Kasumi-1 (cell line): ENCODE measurements at regions not wholly inside any gene's neighbourhood (a gene's known extent, or its start where the extent isn't known, plus 50 kb on each side); places are given as distances from the start of the nearest gene placed in this dataset.

Source experiments
- DNase-seq, 2 experiments: peaks; one replicate each; lab custom pipeline; 2025; lab: John Stamatoyannopoulos, UW

DNA sequence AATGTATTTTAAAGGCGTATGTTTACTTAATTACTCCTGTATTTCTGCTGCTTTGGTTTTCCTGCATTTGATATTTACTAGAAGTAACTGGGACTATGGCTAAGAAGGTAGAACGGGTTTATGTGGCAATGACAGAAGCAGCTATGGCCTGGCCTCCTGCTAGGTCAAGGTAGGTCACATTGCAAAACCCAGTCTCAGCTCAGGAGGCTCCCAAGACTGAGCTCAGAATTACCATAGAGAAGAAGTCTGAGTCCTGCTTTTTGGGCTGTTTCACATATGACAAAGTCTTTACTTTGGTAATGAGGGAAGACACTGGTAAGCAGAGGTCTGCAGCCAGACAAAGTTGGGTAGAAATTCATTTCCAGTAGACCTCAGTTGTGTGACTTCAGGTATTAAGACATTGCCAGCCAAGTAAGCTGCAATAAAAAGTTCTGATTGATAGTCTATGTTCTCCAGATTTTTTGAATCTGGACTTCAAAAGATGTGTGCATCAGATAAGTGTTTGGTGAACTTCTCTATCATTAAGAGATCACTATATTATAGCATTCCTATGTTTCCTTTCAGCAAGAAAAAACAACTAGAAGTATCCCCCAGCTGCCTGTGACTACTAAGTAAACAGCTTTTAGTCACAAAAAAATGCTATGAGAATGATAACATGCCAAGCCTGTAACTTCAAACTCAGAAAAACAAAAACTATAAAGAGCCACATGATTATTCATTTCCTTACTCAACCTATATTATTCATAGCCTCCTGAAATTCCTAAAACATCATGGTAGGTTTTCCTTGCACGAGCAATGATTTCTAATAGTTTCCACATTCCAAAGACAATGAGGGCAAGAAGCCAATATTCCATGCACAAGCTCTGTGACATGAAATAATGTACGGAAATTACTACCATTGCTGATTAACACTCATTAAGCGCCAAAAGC is 312.3 kb downstream of the HAO1 start:
- DNase-seq = no peak

DNA sequence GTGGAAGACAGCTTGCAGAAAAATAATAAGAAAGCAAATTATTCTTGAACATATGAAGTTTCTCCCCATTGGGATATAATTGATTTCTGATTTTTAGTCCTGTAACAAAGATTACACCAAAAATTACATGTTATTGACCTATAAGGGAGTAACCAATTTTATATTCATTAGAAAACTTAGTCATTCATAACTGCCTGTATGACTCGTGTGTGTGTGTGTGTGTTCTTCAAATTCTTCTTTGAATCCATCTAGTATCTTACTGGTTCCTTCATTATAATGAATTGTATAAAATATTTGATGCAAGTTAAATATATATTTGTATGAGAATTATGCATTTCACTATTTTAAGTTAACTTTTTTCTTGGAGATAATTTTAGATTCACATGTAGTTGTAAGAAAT is 310.4 kb downstream of the HAO1 start:
- DNase-seq = no peak

DNA sequence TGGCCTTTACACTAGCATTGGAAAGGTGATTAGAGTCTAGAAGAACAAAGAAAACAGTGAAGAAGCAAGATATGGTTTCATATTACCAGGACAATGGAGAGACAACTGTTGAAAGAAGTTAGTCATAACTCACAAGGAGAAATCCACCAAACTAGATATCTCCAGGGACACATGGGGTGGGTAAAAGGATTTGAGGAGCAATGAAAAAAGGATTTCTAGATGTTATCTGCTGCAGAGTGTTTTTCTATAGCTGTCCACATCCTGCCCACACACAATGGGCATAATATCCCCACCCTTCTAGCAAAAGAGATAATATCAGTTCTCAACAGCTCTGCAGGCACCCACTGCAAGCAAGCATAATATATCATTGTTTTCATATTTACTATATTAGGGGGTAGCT is 303.1 kb downstream of the HAO1 start:
- DNase-seq = no peak

DNA sequence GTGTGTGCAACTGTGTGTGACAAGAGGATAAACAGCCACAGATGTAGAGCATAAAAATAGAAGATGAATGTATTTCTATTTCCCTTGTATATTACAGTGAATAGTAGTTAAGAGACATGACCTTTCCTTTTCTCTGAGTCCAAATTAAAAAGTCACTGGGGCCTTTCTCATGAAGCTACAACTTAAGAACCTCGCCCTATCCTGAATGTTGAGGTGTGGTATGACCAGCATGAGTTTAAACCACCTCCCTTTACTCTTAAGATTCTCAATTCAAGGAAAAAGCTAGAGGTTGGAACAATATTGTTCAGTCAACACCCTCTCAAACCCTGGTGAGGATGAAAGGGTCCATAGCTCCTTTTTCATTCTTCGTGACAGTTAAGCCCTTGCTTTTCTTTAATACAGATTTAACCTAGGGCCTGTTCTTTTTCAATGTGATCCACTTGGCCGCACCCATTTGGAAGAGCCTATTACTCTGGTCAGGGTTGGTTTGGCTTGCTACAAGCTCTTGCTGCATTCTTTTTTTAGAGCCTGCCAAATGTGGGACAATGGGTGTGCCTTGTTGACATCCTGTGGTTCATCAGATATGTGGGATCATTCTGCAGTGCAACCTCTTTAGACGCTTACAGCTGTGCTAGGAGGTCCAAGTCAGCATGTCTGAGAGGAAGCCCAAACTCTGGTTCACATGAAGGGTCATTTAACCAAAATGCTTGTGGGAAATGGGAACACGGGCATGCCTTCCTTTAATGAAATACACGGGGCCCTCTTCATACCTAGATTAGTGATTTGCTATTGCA is 290.0 kb downstream of the HAO1 start:
- DNase-seq = no peak

DNA sequence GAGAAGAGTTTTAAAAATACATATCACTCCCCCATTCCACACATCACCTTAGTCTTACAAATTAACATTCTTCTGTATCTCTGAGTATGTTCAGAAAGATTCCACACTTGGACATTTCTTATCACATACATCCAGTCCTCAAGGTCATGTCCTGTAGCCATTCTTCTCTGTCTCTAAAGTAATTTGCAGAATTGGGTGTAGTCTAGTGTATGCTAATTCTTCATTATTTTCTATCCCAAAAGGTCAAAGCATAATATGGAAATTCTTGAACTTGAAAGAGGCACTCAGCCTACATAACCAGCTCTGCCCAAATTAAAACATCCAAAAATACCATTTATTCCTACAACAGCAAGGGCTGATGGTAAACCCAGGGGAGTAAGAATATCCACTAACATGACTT is 286.0 kb downstream of the HAO1 start:
- no peak for DNase-seq

DNA sequence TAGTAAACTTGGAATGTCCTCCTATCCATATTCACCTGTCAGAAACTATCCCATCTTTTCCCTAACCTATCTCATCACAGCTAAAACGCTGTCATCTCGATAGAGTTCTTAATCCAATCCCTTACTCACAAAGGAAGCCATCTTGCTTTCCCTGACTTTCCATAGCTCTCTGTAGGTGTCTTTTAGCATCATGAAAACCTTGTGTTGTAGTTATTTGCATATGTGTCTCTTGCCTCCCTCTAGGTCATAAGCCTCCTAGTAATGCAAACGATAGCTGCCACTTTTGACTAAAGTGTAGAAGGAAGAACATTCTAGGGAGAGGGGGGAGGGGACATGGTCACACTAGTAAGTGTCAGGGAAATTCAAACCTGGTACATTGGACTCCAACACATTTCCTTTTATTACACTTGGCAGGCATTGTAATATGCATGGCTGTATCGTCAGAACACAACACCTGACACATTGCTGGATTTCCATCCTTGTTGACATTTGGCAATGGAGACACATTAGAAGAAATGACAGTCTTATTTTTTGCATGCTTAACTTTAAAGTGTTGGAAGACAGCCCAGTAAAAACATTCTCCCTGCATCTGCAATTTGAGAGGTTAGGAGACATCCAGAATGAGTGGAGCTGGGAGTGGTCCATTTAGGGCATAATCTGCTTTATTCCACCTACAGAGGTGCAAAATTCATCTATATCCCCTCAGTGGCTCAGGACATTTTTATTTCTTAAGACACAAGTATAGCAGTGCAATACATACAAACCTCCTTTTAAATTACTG is 283.4 kb downstream of the HAO1 start:
- no peak for DNase-seq

DNA sequence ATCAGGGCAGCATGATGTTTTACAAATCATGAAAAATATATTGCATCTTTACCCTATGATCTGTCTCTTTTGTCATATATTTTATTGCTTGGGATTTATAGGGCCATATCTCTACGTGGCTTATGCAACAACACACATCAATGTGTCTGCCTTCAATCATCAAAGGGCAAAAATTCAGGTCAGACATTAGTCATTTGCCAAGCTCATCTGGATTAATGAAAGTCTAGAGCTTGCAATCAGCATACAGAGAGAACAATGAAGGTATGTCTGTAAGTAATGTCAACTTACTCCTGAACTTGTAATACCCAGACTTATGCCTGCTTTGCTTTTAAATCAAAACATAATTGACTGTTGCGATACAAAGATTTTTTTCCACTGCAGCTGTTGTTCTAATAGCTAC is 282.7 kb downstream of the HAO1 start:
- DNase-seq = no peak

DNA sequence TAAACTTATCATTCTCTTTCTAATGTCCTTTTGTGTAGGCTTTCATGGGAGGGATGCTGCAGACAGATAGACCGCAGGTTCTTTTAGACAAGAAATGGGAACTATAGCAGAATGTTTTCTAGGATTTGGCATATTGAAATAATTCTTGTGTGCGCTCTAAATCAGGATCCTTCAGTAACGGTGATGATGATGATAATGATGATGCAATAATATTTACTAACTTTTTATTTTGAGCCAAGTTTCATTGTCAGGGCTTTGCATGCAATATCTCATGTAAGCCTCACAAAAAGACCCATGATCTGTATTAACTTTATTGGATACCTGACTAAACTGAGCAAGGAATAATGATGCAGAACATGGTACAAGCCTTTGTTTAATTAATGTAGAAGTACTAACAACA is 280.1 kb downstream of the HAO1 start:
- DNase-seq = no peak

DNA sequence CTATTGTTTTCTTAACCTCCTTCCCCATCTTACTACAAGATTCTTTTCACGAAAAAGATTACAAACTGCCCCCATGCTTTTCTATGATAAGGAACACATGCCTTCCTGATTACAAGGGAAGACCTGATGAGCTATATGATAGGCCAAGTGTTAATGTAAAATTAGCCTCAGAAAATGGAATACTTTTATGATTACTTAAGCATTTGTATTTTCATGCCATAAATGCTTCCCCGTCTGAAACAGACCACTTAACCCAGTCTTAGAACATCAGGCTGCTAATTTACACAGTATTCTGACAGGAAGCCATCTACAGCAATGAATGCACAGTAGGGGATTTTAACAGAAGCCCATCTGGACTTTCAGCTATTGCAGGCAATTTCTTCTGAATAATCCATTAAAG is 274.9 kb downstream of the HAO1 start:
- DNase-seq = no peak

DNA sequence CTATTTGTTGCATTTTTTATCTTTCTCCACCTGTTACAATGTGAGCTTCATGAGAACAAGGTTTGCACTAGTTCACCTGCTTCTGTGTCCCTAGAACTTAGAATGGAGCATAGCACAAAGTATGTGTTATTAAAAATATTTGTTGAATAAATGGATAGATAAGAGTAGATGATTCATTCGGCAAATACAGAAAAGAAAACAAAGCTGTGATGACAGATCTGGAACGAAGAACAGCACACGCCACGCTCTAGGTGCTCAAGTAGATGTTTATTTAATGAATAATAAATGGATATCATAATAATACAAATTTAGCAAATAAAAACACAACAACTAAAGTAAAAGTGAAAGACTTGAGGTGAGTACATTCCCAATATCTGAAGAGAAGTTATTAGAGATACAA is 273.1 kb downstream of the HAO1 start:
- DNase-seq = no peak

DNA sequence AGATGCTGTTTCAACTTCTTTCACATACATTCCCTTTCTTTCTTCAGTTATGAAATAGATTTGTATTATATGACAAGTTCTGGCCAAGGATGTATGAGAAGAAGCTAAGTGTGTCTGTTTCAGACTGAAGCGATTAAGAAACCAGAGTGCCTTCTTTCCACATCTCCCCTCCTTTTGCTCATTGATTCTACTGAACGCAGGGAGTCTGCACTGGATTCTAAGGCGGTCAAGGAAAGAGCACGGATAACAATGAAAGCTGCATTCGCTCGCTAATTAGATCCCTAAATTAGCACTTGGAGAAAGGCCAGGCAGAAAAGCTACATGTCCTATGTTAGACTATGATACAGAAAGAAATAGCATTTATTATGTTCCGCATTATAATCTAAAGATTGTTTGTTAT is 267.7 kb downstream of the HAO1 start:
- DNase-seq = no peak

DNA sequence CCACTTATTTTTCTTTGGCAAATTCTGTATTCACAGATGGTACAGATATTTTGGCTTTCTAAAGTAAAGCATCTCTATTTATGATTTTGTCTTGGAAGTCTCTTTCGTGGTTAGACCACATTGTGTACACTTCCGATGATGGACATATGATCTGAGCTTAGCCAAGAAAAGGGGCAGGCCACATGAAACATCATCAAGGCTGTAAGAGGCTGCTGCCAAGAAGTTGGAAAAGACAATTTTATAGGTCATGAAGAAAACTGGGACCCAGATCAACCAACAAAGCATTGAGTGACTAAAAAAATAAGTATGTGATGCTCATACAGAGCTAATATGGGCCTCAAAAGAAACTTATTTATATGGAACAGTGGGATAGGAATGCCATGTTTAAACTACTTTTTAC is 266.4 kb downstream of the HAO1 start:
- no peak for DNase-seq

DNA sequence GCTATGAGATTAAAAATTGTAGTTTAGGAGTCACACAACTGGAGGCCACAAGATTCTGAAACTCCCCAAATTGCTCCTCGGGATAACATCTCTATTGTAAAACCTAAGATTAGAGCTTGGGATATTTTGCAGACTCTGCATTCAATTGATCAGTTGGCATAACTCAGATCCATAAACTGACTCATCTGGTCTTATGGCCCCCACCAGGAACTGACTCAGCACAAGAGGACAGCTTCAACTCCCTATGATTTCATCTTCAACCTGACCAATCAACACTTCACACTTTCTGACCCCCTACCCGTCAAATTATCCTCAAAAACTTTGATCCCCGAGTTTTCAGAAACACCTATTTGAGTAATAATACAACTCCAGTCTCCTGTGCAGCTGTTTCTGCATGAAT is 257.3 kb downstream of the HAO1 start:
- DNase-seq = no peak

DNA sequence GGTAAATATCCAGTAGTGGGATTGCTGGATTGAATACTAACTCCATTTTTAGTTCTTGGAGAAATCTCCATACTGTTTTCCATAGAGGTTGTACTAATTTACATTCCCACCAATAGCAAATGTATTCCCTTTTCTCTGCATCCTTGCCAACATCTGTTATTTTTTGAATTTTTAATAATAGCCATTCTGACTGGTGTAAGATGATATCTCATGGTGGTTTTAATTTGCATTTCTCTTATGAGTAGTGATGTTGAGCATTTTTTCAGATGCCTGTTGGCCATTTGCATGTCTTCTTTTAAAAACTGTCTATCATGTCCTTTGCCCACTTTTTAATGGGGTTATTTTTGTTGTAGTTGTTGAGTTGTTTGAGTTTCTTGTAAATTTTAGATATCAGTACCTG is 253.2 kb downstream of the HAO1 start:
- DNase-seq = no peak

DNA sequence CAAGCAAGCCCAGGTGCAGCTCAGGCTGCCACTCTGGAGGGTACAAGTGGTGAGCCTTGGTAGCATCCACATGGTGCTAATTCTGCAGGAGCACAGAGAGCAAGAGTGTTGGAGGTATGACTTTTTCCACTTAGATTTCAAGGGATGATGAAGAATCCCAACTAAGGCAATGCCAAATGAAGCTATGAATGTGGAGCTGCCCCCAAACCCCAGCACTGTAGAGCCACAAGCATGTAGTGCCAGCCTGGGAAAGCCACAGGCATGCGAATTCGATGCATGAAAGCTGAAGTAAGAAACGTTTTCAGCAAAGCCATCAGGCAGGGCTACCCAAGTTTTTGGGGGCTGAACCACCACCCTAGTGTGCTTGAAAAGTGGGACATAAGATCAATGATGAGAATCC is 251.1 kb downstream of the HAO1 start:
- no peak for DNase-seq

DNA sequence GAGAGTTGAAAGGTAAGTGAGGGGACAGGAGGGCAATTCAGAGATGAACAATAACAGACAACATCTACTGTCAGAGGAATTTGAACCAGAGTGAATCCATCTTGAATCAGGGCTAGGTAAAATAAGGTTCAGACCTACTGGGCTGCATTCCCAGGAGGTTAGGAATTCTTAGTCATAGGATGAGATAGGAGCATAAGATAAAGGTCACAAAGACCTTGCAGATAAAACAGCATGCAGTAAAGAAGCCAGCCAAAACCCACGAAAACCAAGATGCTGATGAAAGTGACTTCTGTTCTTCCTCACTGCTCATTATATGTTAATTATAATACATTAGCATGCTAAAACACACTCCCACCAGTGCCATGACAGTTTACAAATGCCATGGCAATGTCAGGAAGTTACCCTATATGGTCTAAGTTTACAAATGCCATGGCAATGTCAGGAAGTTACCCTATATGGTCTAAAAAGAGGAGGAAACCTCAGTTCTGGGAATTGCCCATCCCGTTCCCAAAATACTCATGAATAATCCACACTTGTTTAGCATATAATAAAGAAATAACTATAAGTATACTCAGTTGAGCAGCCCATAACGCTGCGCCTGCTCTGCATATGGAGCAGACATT is 248.5 kb downstream of the HAO1 start:
- no peak for DNase-seq

DNA sequence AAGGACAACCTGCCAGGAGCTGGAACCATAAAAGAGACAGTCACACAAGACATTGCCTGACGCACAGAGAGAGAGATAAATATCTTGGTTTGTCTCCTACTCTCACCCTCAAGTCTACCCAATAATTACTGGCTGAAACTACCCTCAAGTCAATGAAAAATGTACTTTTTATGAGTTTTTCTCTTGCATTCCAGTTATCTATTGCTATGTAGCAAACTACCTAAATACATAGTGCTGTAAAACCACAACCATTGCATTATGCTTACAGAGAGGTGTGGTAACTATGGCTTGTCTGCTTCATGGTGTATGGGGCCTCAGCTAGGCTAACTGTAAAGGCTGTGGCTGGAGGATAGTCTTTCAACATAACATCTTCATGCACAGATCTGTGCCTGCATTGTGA is 247.8 kb downstream of the HAO1 start:
- DNase-seq = no peak

DNA sequence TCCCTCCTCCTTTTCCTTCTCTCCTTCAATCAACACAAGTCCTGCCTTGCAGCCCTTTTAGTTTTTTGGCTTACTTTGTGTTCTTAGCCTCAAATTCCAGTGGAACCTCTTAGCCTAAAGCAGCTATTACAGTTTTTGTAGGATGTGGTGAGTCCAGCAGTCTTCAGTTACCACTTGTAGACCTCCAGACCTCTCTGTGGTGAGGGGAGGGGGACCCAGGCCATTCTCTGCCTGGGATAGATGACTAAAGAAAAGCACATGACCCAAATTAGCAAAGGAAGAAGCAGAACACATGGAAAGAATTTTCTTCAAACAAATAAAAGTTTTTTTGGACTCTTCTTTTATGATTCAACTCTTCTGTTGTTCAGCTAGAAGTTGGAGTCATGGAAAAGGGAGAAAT is 246.5 kb downstream of the HAO1 start:
- no peak for DNase-seq

DNA sequence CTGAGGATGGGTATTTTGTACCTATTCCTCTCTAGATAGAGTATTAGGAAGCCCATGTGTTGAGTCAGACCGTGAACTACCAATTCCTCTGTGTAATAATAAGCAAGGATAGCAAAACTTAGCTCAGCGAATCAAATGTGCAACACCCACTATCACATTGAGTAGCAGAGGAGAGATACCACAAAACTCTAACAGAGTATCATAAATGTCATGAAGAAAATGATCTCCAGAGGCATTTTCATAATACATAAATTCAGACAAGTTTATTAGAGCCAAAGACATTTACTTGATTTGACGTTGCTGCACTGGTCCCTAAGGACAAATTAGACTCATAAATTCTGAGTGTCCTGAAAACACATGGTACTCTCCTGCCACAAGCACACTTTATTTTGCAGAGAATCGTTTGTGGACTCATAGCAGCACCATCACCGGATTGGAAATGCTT is 245.2 kb downstream of the HAO1 start:
- no peak for DNase-seq

DNA sequence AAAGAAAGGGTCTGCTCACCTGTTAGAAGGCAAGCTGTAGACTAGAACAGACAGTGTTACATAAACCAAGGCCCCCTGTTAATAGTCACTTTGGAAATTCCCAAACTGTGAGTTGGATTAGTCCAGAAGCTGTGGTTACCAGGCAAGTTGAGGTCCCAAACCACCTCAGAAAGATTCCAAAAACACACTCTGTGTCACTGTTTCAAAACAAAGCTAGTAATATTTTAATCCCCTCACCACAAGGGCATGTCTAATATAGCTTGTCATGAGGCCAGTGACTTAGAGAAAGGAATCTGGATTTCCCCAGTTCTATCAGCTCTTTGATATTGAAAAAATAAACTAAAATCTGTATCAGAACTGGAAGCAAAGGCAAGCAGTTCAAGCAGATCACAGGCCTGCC is 244.6 kb downstream of the HAO1 start:
- no peak for DNase-seq

DNA sequence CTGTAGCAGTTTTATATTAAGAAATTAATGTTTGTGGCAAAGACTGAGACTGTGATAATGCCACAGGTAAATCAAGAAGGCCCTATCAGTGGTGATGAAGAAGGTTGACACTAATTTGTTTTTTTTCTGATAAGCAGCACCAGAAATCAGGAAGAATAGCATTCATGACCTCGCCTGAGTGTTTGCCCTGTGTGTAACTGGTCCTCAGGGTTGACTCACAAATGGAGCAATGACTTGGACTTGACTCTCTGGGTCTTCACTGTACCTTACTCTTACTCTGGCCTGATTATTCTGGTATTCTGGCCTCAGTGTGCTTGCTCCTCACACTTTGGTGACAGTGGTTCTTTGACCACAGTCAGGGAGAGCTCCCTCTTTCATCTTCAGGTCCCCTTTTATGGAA is 243.9 kb downstream of the HAO1 start:
- no peak for DNase-seq

DNA sequence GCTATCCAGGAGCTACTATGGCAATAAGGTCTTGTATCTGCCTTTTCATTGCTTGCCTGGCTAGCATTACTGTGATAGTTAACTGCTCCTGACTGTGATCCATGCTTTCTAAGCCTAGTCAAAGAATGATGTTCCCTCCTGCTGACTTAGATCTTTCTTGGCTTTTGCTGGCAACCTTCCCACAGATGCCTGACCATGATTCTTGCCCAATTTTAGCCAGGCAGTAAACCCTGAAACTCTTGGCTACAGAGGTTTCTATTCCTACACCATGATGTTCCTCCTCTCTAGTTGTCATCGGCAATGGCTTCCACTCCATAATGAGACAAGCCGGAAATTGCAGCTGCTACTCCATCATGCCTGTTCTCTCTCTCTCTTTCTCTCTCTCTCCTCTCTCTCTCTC is 238.1 kb downstream of the HAO1 start:
- no peak for DNase-seq
